ENCODE measurements at regions not wholly inside any gene's neighbourhood (a gene's known extent, or its start where the extent isn't known, plus 50 kb on each side); places are given as distances from the start of the nearest gene placed in this dataset.

DNA sequence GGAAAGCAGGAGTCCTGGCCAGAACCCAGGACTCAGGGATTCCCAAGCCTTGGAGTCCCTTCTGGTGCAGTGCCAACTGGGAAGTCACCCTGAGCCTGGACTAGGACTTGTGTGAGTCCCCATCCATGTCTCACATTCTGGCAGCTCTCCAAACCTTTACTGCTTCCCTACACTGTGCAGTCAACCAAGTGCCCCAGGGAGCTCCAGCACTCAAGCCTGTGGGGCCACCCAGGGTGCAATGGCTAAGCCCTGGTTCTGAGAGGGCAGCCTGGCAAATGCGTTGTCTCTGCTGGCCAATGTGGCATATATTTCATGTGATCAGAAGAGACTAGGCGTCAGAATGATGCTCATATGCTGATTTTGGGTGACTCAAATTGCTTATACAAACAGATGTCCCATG lies 223.4 kb downstream of the SP3 start:
- TF ChIP-seq, protein P1, sequence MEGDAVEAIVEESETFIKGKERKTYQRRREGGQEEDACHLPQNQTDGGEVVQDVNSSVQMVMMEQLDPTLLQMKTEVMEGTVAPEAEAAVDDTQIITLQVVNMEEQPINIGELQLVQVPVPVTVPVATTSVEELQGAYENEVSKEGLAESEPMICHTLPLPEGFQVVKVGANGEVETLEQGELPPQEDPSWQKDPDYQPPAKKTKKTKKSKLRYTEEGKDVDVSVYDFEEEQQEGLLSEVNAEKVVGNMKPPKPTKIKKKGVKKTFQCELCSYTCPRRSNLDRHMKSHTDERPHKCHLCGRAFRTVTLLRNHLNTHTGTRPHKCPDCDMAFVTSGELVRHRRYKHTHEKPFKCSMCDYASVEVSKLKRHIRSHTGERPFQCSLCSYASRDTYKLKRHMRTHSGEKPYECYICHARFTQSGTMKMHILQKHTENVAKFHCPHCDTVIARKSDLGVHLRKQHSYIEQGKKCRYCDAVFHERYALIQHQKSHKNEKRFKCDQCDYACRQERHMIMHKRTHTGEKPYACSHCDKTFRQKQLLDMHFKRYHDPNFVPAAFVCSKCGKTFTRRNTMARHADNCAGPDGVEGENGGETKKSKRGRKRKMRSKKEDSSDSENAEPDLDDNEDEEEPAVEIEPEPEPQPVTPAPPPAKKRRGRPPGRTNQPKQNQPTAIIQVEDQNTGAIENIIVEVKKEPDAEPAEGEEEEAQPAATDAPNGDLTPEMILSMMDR (IDR thresholded peaks at IDR 0.05; ENCODE audit: poor library complexity, severe bottlenecking) = no peak
- TF ChIP-seq EP300 (conservative IDR thresholded peaks at IDR 0.05; ENCODE audit: poor library complexity, severe bottlenecking) = no peak
- no peak for TF ChIP-seq TAF1 (IDR thresholded peaks at IDR 0.05; ENCODE audit: low read depth)
- no peak for TF ChIP-seq SMC3 (conservative IDR thresholded peaks at IDR 0.05; ENCODE audit: poor library complexity)

Data from neural cell (in vitro differentiated cells).